ENCODE measurements at regions not wholly inside any gene's neighbourhood (a gene's known extent, or its start where the extent isn't known, plus 50 kb on each side); places are given as distances from the start of the nearest gene placed in this dataset.

DNA sequence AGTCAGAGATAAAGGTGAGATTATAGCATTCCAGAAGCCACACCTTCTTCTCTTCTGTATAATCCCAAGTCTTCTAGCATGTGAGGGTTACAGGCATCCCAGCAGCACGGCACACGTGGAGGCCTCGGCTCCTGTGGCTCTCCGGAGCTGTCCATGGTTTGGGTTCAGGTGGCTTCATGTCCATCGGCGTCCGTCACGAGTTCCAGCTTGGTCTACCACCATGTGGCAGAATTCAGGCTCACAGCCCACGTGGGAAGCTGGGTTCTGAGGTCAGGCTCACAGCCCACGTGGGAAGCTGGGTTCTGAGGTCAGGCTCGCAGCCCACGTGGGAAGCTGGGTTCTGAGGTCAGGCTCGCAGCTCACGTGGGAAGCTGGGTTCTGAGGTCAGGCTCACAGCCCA lies 378.3 kb upstream of the SALL3 start:
- DNase-seq (ENCODE audit: low spot score), result no peak

DNA sequence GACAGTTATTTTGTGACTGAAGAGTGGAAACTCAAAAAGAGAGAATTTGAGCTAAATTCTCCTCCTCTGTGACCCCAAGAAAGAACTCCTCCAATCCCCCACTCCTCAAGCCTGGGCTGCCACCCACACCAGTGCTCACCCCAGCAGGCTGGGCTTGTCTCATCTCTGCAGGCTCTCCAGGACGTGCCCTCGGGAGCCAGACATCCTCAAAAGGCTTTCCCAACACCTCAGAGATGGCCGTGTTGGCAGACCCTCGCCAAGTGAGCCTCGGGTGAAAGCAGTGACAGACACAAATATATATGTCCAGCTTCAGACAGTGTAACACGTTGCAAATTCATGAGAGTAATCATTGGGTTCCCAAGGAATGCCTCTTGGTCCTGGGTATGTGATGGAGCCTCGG lies 377.7 kb upstream of the SALL3 start:
- DNase-seq (ENCODE audit: low spot score), result no peak

DNA sequence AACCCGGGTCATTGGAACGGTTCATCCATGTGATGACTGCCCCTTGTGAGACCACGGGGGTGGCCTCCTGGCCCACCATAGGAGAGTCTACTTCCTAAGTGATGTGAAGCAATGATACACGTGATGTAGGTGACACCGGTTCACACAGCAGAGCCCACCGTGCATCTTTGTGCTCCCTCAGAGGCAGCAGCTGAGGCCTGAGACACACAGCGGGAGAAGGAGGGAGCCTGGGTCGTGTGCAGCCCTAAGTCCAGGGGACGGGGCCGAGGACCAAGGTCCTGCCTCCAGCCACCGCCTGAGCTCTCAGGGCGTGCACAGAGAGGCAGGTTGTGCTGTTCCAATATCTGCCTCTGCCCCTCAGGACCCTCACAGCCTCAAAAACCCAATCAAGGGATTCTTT lies 377.2 kb upstream of the SALL3 start:
- DNase-seq (ENCODE audit: low spot score), result no peak

DNA sequence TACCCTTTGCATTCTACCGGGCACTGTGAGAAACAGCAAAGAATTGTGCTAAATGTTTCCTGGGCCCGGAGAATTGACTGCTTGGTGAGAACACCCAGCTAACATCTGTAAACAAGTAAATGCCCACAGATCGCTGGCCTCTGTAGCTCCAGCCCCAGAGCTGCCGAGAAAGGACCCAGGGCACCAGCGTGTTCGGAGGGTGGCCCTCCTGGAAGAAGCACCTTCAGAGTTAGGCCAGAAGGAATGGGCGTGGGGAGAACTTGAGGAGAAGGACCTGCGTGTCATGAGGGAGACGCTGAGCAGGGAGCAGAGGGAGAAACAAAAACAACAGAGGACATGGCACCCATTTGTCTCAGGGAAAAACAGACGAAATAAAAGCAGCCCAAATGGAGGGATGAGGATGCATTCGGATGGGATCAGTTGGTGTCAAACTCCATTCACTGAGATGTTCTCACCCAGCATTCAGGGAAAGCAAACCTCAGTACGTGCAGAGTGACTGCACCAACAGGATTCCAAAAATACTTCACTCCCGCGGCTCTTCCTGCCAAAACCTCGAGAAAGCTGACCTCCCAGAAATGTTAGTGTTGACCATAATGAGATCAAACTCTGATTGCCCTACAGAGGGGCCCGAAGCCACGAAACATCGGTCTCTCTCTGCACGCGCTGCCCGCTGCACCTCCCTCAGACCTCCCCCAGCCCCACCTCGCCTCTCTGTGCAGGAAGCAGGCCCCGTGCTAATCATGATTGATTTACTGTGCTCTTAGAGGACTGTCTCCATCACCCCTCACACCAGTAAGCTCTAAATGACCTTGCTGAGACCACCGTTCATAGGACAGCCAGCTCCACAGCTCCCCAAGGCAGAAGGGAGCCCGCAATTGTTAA lies 376.3 kb upstream of the SALL3 start:
- no peak for DNase-seq (ENCODE audit: low spot score)

DNA sequence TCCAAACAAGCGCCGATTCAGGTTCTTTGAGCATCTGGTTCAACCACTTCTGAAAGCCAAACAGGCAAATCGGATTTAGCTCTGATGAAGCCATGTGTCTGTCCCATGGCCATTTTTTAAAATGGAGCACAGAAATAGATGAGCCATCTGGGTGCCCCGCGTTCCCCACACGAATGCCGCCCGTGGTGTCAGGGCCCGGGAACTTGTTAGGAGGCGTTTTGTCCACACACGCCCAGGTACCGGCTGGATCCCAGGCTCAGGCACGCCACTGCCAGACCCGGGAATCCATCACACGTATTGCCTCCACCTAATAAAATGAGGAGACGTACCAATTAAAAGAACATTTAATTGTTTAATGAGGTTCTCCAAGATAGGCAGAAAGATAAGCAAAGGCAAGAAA lies 374.4 kb upstream of the SALL3 start:
- DNase-seq (ENCODE audit: low spot score), result no peak

DNA sequence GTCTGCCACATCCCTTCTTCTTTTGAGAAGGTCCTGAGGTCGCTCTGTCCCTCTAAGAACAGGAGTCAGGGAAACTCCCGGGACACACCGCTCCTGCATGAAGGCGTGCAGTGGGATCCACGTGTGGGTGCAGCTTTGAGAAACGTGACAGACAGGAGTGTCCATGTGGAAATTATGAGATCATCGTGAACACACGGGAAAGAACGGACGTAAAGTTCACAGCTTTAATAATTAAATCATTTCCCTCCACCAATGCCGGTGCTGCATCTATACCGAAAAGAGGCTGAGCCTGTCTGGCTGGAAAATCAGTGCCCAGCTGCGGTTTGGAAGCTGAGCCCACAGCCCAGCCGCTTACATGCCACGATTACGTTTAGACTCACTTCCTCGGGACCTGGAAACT lies 372.4 kb upstream of the SALL3 start:
- no peak for DNase-seq (ENCODE audit: low spot score)

DNA sequence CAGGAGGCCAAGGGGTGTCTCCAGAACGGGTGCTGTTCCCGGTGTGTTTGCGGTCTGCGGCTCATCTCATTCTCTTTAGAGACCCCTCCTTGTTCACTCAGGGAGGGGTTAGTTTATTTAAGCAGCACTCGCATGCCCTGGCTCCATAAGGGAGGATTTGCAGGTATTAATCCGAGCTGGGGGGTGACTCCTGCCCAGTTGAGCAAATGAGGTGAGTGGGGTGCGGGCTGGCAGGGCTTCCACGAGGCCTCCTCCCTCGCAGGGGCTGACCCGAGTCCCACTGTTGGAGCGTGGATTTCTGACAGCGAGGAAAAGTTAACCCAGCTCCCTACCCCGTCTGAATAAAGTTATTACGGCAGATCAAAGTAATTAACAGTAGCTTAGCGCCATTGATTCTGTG lies 371.8 kb upstream of the SALL3 start:
- DNase-seq (ENCODE audit: low spot score), result no peak

DNA sequence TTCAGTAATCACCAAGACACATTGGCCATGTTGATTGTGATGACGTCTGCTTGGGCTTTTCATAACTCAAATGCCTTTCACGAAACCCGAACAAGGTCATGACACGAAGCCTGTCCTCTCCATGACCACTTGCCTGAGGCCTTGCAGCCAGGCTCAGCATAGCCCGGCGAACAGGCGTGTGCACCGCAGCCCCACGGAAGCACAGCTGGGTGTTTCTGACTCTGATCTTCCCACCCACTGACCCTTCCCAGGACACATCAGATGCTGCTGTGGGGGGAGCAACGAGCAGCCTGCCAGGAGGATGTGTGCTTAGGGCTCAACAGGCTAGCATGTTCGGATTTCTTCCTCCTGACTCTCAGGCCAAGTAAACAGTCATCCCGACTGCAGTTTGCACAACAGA lies 369.4 kb upstream of the SALL3 start:
- no peak for DNase-seq (ENCODE audit: low spot score)

DNA sequence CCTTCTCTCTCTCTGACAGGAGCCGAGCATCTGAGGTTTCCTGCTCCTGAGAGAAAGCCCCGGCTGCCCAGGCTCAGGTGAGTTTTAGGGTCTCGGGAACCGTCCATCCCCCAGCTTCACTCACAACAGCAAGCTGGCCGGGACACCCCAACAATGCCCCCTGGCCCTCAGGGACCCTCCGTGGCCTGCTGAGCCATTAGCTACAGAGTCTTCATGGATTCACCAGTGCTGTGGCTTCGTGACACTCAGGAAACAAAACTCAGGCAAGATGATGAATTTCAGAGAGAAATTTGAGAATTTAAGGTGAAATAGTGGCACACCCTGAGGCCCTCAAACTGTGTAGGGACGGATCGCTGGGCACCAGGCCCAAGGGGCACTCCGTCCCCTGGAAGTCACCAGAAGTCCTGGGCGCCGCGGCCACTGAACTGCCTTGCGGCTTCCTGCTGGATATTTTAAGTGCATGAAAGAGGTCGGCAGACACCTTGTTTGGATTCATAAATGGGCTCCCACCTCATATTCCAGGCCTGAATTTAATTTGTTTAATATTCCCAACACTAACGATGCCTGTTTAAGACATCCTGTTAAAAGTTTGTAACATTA lies 368.3 kb upstream of the SALL3 start:
- DNase-seq (ENCODE audit: low spot score), result no peak

DNA sequence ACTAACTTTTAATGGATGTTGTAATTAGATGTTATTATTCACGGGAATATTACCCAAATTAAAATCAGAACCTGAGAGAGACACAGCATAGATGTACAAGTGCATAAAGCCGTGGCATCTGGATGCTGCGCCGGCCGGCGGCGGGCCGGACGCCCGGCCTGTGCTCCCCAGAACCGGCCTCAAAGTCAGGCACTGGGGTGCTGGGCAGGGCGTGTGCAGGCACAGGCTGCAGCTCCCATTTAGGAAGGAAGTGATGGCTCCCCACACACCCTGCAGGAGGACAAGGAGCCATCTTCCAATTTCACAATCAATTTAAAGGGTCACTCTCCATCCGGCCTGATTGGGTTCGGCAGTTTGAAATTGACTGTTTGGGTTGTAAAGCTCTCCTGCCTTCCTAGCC lies 367.7 kb upstream of the SALL3 start:
- no peak for DNase-seq (ENCODE audit: low spot score)

DNA sequence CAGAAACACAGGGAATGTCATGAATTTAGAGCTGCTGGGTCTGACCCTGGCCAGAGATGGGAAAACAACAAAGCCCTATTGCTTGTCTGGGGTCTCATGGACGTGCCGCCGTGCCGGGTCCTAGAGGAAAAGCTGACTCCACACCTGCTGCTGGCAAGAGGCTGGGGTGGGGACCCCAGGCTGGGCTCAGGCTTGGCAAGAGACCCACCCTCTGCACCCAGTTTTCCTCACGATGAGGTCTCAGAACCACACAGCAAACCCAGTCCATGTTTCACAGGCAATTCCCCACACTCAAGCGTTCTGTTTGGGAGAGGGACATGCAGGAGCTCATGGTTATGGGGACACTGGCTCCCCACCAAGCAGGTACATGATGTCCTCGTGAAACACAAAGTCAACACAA lies 367.3 kb upstream of the SALL3 start:
- DNase-seq (ENCODE audit: low spot score), result no peak

DNA sequence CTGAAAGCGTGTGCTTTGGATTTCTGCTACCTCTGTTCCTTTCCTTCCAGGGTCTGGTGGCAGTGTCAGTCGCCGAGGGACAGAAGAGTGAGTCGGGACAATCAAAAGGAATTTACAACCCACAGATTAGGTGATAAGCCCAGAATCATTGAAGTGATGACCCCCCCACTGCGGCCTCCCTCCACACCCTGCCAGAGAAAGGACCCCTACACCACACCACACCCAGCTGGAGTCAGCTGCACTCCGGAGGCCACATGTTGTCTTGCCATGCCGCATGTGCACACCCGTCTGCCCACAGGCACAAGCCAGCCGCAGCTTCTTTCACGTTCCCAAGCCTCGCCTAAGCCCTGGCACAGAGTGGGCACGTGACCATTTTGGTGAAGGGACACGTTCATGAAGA lies 366.8 kb upstream of the SALL3 start:
- DNase-seq (ENCODE audit: low spot score), result no peak

DNA sequence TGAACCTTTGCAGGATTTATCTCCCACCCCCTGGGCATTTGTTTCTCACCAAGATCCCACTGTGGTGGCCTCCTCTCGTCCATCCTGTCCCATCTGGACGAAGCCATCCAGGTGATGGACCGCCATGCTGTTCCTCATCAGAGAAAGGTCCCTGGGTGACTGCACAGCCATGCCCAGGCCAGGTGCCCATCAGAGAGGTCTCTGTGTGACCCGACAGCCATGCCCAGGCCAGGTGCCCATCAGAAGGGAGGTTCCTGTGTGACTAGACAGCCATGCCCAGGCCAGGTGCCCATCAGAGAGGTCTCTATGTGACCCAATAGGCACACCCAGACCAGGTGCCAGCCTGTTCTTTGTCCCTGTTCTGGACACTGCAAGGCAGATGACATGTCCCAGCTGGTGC lies 360.9 kb upstream of the SALL3 start:
- no peak for DNase-seq (ENCODE audit: low spot score)

DNA sequence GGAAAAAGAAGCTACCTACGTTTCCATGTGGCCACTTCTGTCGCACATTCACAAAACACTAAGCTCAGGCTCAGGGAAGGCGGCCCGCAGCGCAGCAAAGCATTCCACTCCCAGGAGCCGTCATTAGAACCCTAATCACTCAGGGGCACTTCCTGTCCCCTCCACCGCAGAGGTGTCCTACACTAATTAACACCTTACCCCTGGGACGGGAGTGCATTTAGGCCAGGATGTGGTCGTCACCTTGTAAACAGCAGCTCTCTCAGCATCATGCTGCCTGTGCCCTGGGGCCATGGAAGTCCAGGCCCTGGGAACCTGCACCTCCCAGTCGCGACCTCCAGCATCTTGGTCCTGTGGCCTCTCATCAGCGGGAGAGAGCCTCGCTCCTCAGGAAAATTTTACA lies 359.8 kb upstream of the SALL3 start:
- no peak for DNase-seq (ENCODE audit: low spot score)

DNA sequence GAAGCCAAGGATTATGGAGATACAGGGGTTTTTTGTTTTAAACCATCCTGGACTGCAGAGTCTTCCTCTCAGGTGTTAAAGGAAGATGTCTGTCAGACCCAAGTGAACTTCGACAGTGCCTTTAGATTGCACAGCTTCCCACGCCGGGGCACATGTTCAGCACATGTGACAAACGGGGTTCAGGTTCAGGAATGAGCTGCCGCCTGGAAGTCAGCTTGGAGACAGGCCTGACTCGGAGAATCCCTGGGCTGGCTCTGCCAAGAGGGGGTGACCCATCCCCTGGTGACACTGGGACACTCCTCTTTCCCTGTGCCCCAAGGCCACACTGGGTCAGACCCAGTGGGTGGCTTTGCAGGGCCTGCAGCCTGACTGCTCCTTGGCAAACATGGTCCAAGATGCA lies 359.3 kb upstream of the SALL3 start:
- no peak for DNase-seq (ENCODE audit: low spot score)

DNA sequence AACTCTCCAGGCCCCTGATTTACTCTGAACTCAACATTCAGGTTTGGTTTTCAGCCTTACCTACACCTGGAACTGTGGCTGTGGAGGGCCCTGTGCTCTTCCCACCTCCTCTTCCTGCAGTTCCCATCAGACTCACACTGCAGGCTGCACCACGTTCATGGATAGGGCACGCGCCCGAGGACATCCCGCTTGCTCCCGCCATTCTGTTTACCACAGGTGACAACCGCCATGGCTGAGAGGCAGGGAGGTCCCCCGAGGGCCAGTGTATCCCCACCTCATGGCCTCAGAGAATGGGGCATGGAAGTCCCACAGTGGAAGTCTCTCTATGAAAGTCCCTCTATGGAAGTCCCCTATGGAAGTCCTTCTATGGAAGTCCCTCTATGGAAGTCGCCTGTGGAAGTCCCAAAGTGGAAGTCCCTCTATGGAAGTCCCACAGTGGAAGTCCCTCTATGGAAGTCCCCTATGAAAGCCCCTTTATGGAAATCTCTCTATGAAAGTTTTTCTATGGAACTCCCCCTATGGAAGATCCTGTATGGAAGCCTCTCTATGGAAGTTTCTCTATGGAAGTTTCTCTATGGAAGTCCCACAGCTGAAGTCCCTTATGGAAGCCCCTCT lies 358.4 kb upstream of the SALL3 start:
- DNase-seq (ENCODE audit: low spot score), result no peak

DNA sequence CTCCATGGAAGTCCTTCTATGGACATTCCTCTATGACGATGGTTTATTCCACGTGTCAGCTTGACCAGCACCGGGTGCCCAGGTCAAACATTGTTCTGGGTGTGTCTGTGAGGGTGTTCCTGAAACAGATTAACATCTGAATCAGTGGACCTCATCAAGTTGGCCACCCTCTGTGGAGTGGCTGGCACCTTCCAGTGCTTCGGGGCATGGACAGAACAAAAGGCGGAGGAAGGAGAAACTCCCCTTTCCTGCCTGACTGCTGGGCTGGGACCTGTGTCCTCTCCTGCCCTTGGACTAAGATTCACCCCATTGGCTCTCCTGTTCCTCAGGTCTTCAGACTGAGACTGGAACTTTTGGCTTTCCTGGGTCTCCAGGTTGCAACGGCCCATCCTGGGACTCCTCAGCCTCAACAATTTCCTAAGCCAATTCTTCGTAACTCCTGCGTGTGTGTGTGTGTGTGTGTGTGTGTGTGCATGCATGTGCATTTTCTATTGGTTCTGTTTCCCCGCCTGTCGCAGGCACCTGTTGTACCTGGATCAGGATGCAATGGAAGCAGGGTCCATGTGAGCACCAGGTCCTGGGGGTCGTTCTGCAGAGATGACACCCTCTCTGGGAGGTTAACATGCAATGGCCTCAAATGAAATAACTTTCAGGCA lies 357.2 kb upstream of the SALL3 start:
- DNase-seq (ENCODE audit: low spot score), result no peak

DNA sequence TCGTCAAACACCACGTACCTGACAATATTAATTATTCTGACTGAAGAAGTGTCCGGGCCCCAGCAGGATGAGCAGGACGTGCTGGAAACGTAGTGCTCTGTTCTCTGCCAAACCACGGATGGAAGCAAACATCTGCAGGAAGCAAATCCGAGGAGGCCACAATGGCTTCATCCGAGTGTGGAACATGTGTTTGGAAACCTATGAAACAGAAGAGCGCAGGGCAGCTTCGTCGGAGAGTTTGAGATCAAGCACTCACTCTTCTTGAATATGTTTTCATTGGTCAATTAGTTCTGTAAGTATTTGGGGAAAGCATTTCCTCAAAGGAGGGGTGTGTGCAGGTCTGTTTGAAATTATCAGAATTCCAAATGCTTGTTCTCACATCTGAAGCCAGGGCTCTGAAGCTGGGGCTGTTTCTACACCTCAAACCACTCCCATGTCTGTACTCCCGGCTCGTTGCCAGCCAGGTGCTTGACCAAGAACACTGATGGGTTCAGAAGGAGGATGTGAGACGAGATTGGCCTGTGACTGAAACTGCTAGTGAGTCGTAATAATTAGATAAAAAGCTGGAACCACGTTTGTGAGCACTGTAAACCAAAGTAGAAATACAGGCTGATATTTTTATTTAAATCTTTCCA lies 356.6 kb upstream of the SALL3 start:
- DNase-seq (ENCODE audit: low spot score), result no peak

DNA sequence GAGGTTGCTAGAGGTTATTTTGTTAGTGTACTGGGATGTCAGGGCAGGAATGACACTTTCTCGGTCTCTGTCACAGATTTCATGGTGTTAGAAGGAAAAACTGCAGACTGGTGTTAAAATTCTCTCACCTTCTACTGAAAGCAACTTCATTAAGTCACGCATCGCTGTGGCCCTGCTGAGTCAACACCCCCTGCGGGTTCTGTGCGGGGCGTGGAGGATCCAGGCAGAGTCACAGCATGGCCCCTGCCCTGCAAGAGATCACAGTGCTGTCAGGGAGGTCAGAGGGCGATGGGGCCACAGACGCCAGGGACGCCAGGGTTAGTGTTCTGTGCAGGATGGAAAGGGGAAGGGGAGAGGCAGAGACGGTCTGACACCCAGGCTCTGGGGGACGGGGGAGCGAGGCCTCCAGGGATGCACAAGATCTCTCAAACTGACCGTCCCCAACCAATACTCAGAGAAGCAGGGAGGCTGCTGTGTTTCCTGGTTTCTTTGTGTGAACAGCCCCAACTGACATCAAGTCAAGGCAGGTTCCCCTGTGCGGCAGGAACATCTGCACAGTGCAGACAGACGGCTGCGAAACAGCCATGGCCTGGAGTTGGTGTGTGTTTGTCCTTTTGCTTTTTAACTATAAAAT lies 354.9 kb upstream of the SALL3 start:
- no peak for DNase-seq (ENCODE audit: low spot score)

DNA sequence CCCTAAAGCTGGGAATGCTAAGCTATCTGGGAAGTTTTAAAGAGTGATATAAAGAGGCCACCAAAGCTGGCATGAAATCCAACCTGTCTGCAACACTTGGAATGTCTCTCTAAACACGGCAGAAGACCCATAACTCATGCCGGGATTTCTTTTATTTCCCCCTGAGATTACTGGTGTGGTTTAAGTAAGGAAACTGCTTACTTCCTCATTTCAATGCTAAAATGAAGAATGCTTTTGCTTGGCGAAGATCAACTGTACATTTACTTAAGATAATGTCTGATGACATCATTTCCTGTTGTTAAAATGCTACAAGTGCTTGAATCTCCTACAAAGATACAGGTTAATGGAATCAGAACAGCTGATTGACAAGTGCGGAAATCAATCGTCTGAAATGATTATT lies 353.8 kb upstream of the SALL3 start:
- no peak for DNase-seq (ENCODE audit: low spot score)

DNA sequence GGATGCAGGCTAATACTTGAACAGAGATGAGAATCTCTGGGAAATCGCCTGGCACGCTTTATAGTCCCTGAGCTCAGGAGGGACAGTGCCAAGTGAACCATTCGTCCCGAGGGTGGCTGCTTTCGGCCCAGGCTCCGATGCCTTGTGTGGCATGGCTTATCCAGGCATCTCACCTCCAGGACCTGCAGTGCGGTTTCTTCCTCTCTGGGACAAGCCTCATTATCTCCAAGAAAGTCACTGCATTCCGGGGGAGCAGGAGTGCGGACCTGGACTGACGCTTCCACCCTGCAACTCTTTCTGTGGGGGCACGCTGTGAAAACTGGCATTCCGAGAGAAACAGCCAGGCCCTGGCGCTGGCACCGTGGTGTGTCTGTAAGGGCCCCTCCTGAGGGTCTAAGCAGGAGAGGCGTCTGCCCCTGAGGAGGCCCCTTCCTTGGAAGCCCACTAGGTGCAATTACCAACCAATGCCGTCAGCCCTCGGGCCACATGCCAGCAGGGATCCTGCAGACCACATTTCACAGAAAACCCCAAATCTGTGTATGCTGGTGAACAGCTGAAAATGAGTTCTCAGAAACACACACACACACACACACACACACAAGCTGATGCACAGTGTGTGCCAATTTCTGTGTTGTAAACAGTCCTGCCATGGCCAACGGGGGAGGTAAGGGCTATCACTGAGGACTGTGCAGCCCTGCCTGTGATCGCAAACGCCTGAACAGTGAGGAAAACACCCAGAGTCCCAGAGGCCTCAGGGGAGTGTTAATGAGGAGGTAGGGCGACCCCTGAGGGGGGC lies 351.9 kb upstream of the SALL3 start:
- DNase-seq (ENCODE audit: low spot score), result no peak

All from COLO829 (cell line).